ENCODE measurements at regions not wholly inside any gene's neighbourhood (a gene's known extent, or its start where the extent isn't known, plus 50 kb on each side); places are given as distances from the start of the nearest gene placed in this dataset.
"Not testable (repeated sequence)": the region's sequence is repeated elsewhere in the genome, so short reads cannot be mapped to it uniquely, and the experiment has no call there.

DNA sequence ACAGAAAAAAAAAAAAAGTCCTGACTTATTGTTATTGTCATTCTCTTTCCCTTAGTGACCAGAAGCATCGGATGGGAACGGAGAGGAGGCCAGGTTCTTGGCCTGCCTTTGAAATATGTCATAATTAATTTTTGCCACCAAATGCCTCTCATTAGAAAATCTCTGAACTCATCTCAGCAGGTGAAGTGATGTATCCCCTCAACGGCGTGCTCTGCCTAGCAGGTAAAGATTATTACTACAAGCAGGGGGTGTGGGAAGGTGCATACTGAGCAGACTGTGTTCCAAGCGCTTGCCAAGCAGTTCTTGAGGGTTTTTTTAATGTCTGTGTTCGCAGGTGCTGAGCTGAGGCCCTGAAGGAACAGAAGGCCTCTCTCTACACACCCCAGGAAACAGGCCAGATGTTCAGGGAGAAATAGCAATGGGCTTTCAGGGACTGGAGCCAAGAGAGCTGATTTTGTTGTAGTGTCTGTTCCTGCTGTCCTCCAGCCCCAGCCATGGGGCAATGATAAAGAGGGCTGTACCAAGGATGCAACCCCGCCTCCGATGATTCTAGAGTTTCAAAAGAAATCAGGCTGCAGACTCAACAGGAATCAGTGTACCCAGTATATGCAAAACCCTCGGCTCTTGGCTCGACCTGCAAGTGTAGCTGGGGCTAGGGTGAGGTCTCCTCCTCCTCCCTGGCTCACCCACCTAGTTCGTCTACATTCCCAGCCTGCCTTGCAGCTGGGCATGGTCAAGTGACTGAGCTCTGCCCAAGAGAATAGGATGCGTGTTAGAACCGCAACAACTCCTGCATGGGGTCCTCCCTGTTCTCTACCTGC lies 181.4 kb upstream of the LRRC61 start:
- TF ChIP-seq, protein P1, sequence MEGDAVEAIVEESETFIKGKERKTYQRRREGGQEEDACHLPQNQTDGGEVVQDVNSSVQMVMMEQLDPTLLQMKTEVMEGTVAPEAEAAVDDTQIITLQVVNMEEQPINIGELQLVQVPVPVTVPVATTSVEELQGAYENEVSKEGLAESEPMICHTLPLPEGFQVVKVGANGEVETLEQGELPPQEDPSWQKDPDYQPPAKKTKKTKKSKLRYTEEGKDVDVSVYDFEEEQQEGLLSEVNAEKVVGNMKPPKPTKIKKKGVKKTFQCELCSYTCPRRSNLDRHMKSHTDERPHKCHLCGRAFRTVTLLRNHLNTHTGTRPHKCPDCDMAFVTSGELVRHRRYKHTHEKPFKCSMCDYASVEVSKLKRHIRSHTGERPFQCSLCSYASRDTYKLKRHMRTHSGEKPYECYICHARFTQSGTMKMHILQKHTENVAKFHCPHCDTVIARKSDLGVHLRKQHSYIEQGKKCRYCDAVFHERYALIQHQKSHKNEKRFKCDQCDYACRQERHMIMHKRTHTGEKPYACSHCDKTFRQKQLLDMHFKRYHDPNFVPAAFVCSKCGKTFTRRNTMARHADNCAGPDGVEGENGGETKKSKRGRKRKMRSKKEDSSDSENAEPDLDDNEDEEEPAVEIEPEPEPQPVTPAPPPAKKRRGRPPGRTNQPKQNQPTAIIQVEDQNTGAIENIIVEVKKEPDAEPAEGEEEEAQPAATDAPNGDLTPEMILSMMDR (IDR thresholded peaks at IDR 0.05 in 2 of 3, conservative IDR thresholded peaks at IDR 0.05 in 1 of 3; ENCODE audit: control insufficient read depth in 2 of 3, extremely low read depth in 1 of 3, insufficient read depth in 1 of 3, low read depth in 3 of 3, low read length in 3 of 3) = not testable (repeated sequence)
- TF ChIP-seq NFYA (IDR thresholded peaks at IDR 0.05; ENCODE audit: borderline replicate concordance, low read depth, low read length); POU2F2 (IDR thresholded peaks at IDR 0.05; ENCODE audit: borderline replicate concordance, low read depth, low read length); NFYB (IDR thresholded peaks at IDR 0.05; ENCODE audit: insufficient read depth, low read depth, low read length); EP300 (IDR thresholded peaks at IDR 0.05; ENCODE audit: borderline replicate concordance in 1 of 2, control insufficient read depth in 1 of 2, low read depth in 2 of 2, low read length in 2 of 2): not testable (repeated sequence)
- TF ChIP-seq, protein P2, sequence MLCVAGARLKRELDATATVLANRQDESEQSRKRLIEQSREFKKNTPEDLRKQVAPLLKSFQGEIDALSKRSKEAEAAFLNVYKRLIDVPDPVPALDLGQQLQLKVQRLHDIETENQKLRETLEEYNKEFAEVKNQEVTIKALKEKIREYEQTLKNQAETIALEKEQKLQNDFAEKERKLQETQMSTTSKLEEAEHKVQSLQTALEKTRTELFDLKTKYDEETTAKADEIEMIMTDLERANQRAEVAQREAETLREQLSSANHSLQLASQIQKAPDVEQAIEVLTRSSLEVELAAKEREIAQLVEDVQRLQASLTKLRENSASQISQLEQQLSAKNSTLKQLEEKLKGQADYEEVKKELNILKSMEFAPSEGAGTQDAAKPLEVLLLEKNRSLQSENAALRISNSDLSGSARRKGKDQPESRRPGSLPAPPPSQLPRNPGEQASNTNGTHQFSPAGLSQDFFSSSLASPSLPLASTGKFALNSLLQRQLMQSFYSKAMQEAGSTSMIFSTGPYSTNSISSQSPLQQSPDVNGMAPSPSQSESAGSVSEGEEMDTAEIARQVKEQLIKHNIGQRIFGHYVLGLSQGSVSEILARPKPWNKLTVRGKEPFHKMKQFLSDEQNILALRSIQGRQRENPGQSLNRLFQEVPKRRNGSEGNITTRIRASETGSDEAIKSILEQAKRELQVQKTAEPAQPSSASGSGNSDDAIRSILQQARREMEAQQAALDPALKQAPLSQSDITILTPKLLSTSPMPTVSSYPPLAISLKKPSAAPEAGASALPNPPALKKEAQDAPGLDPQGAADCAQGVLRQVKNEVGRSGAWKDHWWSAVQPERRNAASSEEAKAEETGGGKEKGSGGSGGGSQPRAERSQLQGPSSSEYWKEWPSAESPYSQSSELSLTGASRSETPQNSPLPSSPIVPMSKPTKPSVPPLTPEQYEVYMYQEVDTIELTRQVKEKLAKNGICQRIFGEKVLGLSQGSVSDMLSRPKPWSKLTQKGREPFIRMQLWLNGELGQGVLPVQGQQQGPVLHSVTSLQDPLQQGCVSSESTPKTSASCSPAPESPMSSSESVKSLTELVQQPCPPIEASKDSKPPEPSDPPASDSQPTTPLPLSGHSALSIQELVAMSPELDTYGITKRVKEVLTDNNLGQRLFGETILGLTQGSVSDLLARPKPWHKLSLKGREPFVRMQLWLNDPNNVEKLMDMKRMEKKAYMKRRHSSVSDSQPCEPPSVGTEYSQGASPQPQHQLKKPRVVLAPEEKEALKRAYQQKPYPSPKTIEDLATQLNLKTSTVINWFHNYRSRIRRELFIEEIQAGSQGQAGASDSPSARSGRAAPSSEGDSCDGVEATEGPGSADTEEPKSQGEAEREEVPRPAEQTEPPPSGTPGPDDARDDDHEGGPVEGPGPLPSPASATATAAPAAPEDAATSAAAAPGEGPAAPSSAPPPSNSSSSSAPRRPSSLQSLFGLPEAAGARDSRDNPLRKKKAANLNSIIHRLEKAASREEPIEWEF (IDR thresholded peaks at IDR 0.05; ENCODE audit: insufficient replicate concordance, low read depth, low read length) = not testable (repeated sequence)
